GM23338 (cell line): ENCODE measurements at regions not wholly inside any gene's neighbourhood (a gene's known extent, or its start where the extent isn't known, plus 50 kb on each side); places are given as distances from the start of the nearest gene placed in this dataset.

ENCODE experiments used
- ATAC-seq: fragments of 200-7000 bp; cut with Tn5 transposase; 3 replicates; pipeline ENCODE4 v1.9.1; 2020
- DNase-seq: peaks from one replicate; pipeline ENCODE4 v3.0.0-alpha.2; 2015; ENCODE audit warnings: low spot score
- H2AFZ ChIP-seq: fragments of 200-600 bp; sonication (generic); 2 replicates; pipeline ENCODE4 v1.8.0; 2016; ENCODE audit warnings: antibody characterized with exemption, mild to moderate bottlenecking, moderate library complexity
- H3F3A ChIP-seq: fragments of 200-600 bp; sonication (generic); replicated peaks from 2 replicates; pipeline ENCODE4 v1.8.0; 2017; ENCODE audit warnings: antibody characterized with exemption, mixed run types, low read depth
- H3K27ac ChIP-seq: fragments of 200-600 bp; sonication (generic); 2 replicates; pipeline ENCODE4 v1.6.1; 2016; ENCODE audit warnings: low read depth
- H3K27me3 ChIP-seq: fragments of 200-600 bp; sonication (generic); 2 replicates; pipeline ENCODE4 v1.8.0; 2016; ENCODE audit warnings: mild to moderate bottlenecking, mixed run types, moderate library complexity; ENCODE audit not compliant: insufficient read depth
- H3K36me3 ChIP-seq: fragments of 200-600 bp; sonication (generic); 2 replicates; pipeline ENCODE4 v1.8.0; 2016; ENCODE audit warnings: mild to moderate bottlenecking; ENCODE audit not compliant: insufficient read depth
- H3K4me1 ChIP-seq: fragments of 200-600 bp; sonication (generic); 2 replicates; pipeline ENCODE4 v1.8.0; 2016; ENCODE audit warnings: mild to moderate bottlenecking, moderate library complexity; ENCODE audit not compliant: insufficient read depth
- H3K4me2 ChIP-seq: fragments of 200-600 bp; sonication (generic); 2 replicates; pipeline ENCODE4 v1.7.1; 2017; ENCODE audit warnings: mixed run types
- H3K4me3 ChIP-seq: fragments of 200-600 bp; sonication (generic); 2 replicates; pipeline ENCODE4 v1.6.1; 2016; ENCODE audit warnings: mixed run types
- H3K79me2 ChIP-seq: fragments of 200-600 bp; sonication (generic); replicated peaks from 2 replicates; pipeline ENCODE4 v1.8.0; 2017; ENCODE audit warnings: mild to moderate bottlenecking; ENCODE audit not compliant: insufficient read depth
- H3K9me2 ChIP-seq: fragments of 200-600 bp; sonication (generic); 2 replicates; pipeline ENCODE4 v1.8.0; 2017; ENCODE audit not compliant: insufficient read depth
- H4K20me1 ChIP-seq: fragments of 200-600 bp; sonication (generic); replicated peaks from 2 replicates; pipeline ENCODE4 v1.8.0; 2017; ENCODE audit warnings: mild to moderate bottlenecking; ENCODE audit not compliant: insufficient read depth
- H3K27ac Mint-ChIP-seq: 2 replicates; pipeline ENCODE4 v1.8.0; 2020; ENCODE audit warnings: inconsistent platforms, mild to moderate bottlenecking, moderate library complexity, mixed read lengths
- H3K27me3 Mint-ChIP-seq: 3 replicates; pipeline ENCODE4 v1.8.0; 2022; ENCODE audit warnings: low read depth, mild to moderate bottlenecking, moderate library complexity, mixed read lengths, inconsistent platforms; ENCODE audit not compliant: insufficient read depth, poor library complexity
- H3K36me3 Mint-ChIP-seq: 3 replicates; pipeline ENCODE4 v1.8.0; 2021; ENCODE audit warnings: low read depth, mild to moderate bottlenecking, inconsistent platforms, moderate library complexity, mixed read lengths
- H3K4me1 Mint-ChIP-seq: 3 replicates; pipeline ENCODE4 v1.8.0; 2020; ENCODE audit warnings: mild to moderate bottlenecking, inconsistent platforms, mixed read lengths
- H3K4me3 Mint-ChIP-seq: 3 replicates; pipeline ENCODE4 v1.8.0; 2021; ENCODE audit warnings: moderate library complexity, mild to moderate bottlenecking, inconsistent platforms, mixed read lengths
- H3K9me3 Mint-ChIP-seq: 3 replicates; pipeline ENCODE4 v1.8.0; 2020; ENCODE audit warnings: moderate library complexity, mild to moderate bottlenecking, inconsistent platforms, mixed read lengths
- CTCF ChIP-seq, 2 experiments: fragments of 200-600 bp in 1 of 2; sonication (generic) in 1 of 2; conservative IDR thresholded peaks; 2 replicates each; pipeline versions ENCODE4 v1.5.1 to v1.6.1; 2016 to 2017; ENCODE audit warnings: antibody characterized with exemption in 2 of 2, low read depth in 2 of 2, mild to moderate bottlenecking in 2 of 2, moderate library complexity in 1 of 2
- ETS1 ChIP-seq: IDR thresholded peaks from 2 replicates; pipeline ENCODE4 v1.6.1; 2016; ENCODE audit warnings: antibody characterized with exemption
- EZH2phosphoT487 ChIP-seq: fragments of 200-600 bp; sonication (generic); IDR thresholded peaks from one replicate; pipeline ENCODE4 v1.8.1; 2018; ENCODE audit warnings: antibody characterized with exemption; ENCODE audit not compliant: unreplicated experiment
- JUNB ChIP-seq: IDR thresholded peaks from one replicate; pipeline ENCODE4 v1.6.1; 2016; ENCODE audit warnings: antibody characterized with exemption; ENCODE audit not compliant: unreplicated experiment
- NANOG ChIP-seq: IDR thresholded peaks from 2 replicates; pipeline ENCODE4 v1.6.1; 2016; ENCODE audit warnings: antibody characterized with exemption, borderline replicate concordance
- POLR2AphosphoS5 ChIP-seq: IDR thresholded peaks from 2 replicates; pipeline ENCODE4 v1.6.1; 2016; ENCODE audit warnings: antibody characterized with exemption, low read depth
- STAT1 ChIP-seq: IDR thresholded peaks from one replicate; pipeline ENCODE4 v1.6.1; 2016; ENCODE audit warnings: antibody characterized with exemption; ENCODE audit not compliant: unreplicated experiment
- ZNF114 ChIP-seq: fragments of 250-450 bp; sonication (Bioruptor Pico); IDR thresholded peaks from 2 replicates; pipeline ENCODE4 v1.5.0; 2020; ENCODE audit warnings: mild to moderate bottlenecking, moderate library complexity
- ZNF462 ChIP-seq: fragments of 250-450 bp; sonication (Bioruptor Pico); IDR thresholded peaks from 2 replicates; pipeline ENCODE4 v1.5.0; 2020; ENCODE audit warnings: mild to moderate bottlenecking, moderate library complexity

- H3K36me3 Mint-ChIP-seq = no peaks in the 10 kb centered on the region
- DNase-seq (no peak), ATAC-seq (no peak)
- H3K79me2 ChIP-seq = no peaks in the 10 kb centered on the region
- H3K9me3 Mint-ChIP-seq = peaks cover 5% of the 10 kb centered on the region; the same call in 2 of the 3 replicates
- peaks cover 4% of the 10 kb centered on the region; the same call in 1 of the 3 replicates for H3K4me1 Mint-ChIP-seq
- no peak overlapping the region for H3K27ac Mint-ChIP-seq
- peaks cover 4% of the 10 kb centered on the region; the same call in 1 of the 2 replicates for H3K4me1 ChIP-seq
- H3K4me3 ChIP-seq = no peak overlapping the region
- H3K4me2 ChIP-seq = no peak overlapping the region
- no peaks in the 10 kb centered on the region for H3F3A ChIP-seq
- H3K27me3 ChIP-seq = no peaks in the 10 kb centered on the region
- no peak overlapping the region for H3K27ac ChIP-seq
- no peak overlapping the region for H3K4me3 Mint-ChIP-seq
- no peaks in the 10 kb centered on the region for H4K20me1 ChIP-seq
- no peaks in the 10 kb centered on the region for H3K27me3 Mint-ChIP-seq
- TF ChIP-seq ETS1 (no peak), ZNF114 (CRISPR knock-in tag) (no peak), EZH2phosphoT487 (no peak), STAT1 (no peak), NANOG (no peak), JUNB (no peak)
- H3K36me3 ChIP-seq = no peaks in the 10 kb centered on the region
- H2AFZ ChIP-seq = no peak overlapping the region
- no peaks in the 10 kb centered on the region; the same call in 1 of the 2 replicates for H3K9me2 ChIP-seq
These were observed 216.8 kb upstream of the MTPN start for GRCh38 chr7:136193940-136194339.

- H3K4me3 Mint-ChIP-seq = no peak overlapping the region
- H3K36me3 Mint-ChIP-seq = no peaks in the 10 kb centered on the region
- no peak overlapping the region for H3K4me2 ChIP-seq
- peaks cover 4% of the 10 kb centered on the region; the same call in 1 of the 3 replicates for H3K4me1 Mint-ChIP-seq
- H3F3A ChIP-seq = no peaks in the 10 kb centered on the region
- H3K27ac Mint-ChIP-seq = no peak overlapping the region
- DNase-seq (no peak), ATAC-seq (no peak; the same call in 2 of the 3 replicates)
- H4K20me1 ChIP-seq = no peaks in the 10 kb centered on the region
- peaks cover 4% of the 10 kb centered on the region; the same call in 2 of the 3 replicates for H3K9me3 Mint-ChIP-seq
- TF ChIP-seq POLR2AphosphoS5 = no peak
- TF ChIP-seq CTCF (conservative IDR thresholded peaks at IDR 0.05; ENCODE audit: low read depth in 2 of 2) = peak in 1 of 2 experiments; percentile 26; a peak in 2 of 4 replicates
- TF ChIP-seq JUNB = no peak
- peak overlapping the region; percentile 83; the same call in 1 of the 2 replicates for H2AFZ ChIP-seq
- H3K27ac ChIP-seq = no peak overlapping the region
- peaks cover 4% of the 10 kb centered on the region; the same call in 1 of the 2 replicates for H3K4me1 ChIP-seq
- no peaks in the 10 kb centered on the region for H3K36me3 ChIP-seq
- no peak overlapping the region for H3K4me3 ChIP-seq
- H3K27me3 ChIP-seq = no peaks in the 10 kb centered on the region
- H3K27me3 Mint-ChIP-seq = no peaks in the 10 kb centered on the region
- no peaks in the 10 kb centered on the region for H3K79me2 ChIP-seq
- no peaks in the 10 kb centered on the region; the same call in 1 of the 2 replicates for H3K9me2 ChIP-seq
These were observed 212.4 kb upstream of the MTPN start for GRCh38 chr7:136189506-136189998.

GRCh38 chr7:136186281-136186680, 209.1 kb upstream of the MTPN start:
- H3K4me3 ChIP-seq = no peak overlapping the region
- no peak overlapping the region for H3K4me2 ChIP-seq
- no peaks in the 10 kb centered on the region for H3F3A ChIP-seq
- no peak overlapping the region for H3K27ac ChIP-seq
- DNase-seq (no peak), ATAC-seq (no peak)
- H3K4me1 ChIP-seq = peaks cover 4% of the 10 kb centered on the region; the same call in 1 of the 2 replicates
- Mint-ChIP-seq H3K27me3 (no peaks in the 10 kb centered on the region), H3K9me3 (no peaks in the 10 kb centered on the region), H3K4me1 (peaks cover 4% of the 10 kb centered on the region; the same call in 2 of the 3 replicates), H3K4me3 (no peak overlapping the region), H3K36me3 (no peaks in the 10 kb centered on the region), H3K27ac (no peak overlapping the region)
- no peaks in the 10 kb centered on the region for H3K79me2 ChIP-seq
- H3K9me2 ChIP-seq = peaks cover 4% of the 10 kb centered on the region; the same call in 1 of the 2 replicates
- no peaks in the 10 kb centered on the region for H3K36me3 ChIP-seq
- no peak overlapping the region for H2AFZ ChIP-seq
- no peaks in the 10 kb centered on the region for H3K27me3 ChIP-seq
- no peaks in the 10 kb centered on the region for H4K20me1 ChIP-seq
- TF ChIP-seq JUNB (no peak), ZNF462 (CRISPR knock-in tag) (no peak)
